ENCODE measurements at regions not wholly inside any gene's neighbourhood (a gene's known extent, or its start where the extent isn't known, plus 50 kb on each side); places are given as distances from the start of the nearest gene placed in this dataset.

GRCh38 chr4:173899813-173900212 is 369.8 kb upstream of the HAND2 start:
- intact Hi-C loops (cut with DNase I, micrococcal nuclease): no loop called here
- ATAC-seq (no peak), DNase-seq (no peak)

GRCh38 chr4:173891072-173891471 is 361.0 kb upstream of the HAND2 start:
- ATAC-seq (no peak), DNase-seq (no peak)
- intact Hi-C loops (cut with DNase I, micrococcal nuclease): no loop called here

- intact Hi-C loops (cut with DNase I, micrococcal nuclease): no loop called here
Measured at GRCh38 chr4:173883821-173884220, 353.8 kb upstream of the HAND2 start.

GRCh38 chr4:173880897-173881296 is 350.9 kb upstream of the HAND2 start:
- intact Hi-C loops (cut with DNase I, micrococcal nuclease): no loop called here
- DNase-seq: no peak
- ATAC-seq: no peak

More at GRCh38 chr4:173883821-173884220, 353.8 kb upstream of the HAND2 start:
- DNase-seq (no peak), ATAC-seq (no peak)

- intact Hi-C loops (cut with DNase I, micrococcal nuclease): no loop called here
- DNase-seq (no peak), ATAC-seq (no peak)
Measured at GRCh38 chr4:173879509-173879908, 349.5 kb upstream of the HAND2 start.

GRCh38 chr4:173878701-173879100 is 348.7 kb upstream of the HAND2 start:
- intact Hi-C loops (cut with DNase I, micrococcal nuclease): no loop called here
- ATAC-seq: no peak
- DNase-seq: peak in 1 of 2 donors; percentile 26

- ATAC-seq (no peak), DNase-seq (no peak)
- intact Hi-C loops (cut with DNase I, micrococcal nuclease): no loop called here
Measured at GRCh38 chr4:173871643-173872042, 341.6 kb upstream of the HAND2 start.

GRCh38 chr4:173866322-173867026 is 336.4 kb upstream of the HAND2 start:
- intact Hi-C loops (cut with DNase I, micrococcal nuclease): no loop called here
- DNase-seq (no peak), ATAC-seq (no peak)

- intact Hi-C loops (cut with DNase I, micrococcal nuclease): no loop called here
- DNase-seq (no peak), ATAC-seq (no peak)
Measured at GRCh38 chr4:173862754-173863153, 332.7 kb upstream of the HAND2 start.

- intact Hi-C loops (cut with DNase I, micrococcal nuclease): no loop called here
Measured at GRCh38 chr4:173860094-173860493, 330.1 kb upstream of the HAND2 start.

GRCh38 chr4:173859091-173859713 is 329.2 kb upstream of the HAND2 start:
- DNase-seq: no peak
- ATAC-seq: no peak
- intact Hi-C loops (cut with DNase I, micrococcal nuclease): no loop called here

More at GRCh38 chr4:173860094-173860493, 330.1 kb upstream of the HAND2 start:
- DNase-seq (no peak), ATAC-seq (no peak)

GRCh38 chr4:173858471-173858870 is 328.4 kb upstream of the HAND2 start:
- no peak for DNase-seq
- intact Hi-C loops (cut with DNase I, micrococcal nuclease): no loop called here
- no peak for ATAC-seq

- ATAC-seq: no peak
- intact Hi-C loops (cut with DNase I, micrococcal nuclease): no loop called here
- DNase-seq: no peak
Measured at GRCh38 chr4:173857828-173858227, 327.8 kb upstream of the HAND2 start.

GRCh38 chr4:173855015-173855414 is 325.0 kb upstream of the HAND2 start:
- DNase-seq (no peak), ATAC-seq (no peak)
- intact Hi-C loops (cut with DNase I, micrococcal nuclease): no loop called here

GRCh38 chr4:173852775-173853174 is 322.7 kb upstream of the HAND2 start:
- no peak for ATAC-seq
- no peak for DNase-seq
- intact Hi-C loops (cut with DNase I, micrococcal nuclease): no loop called here

- no peak for DNase-seq
- no peak for ATAC-seq
- intact Hi-C loops (cut with DNase I, micrococcal nuclease): no loop called here
Measured at GRCh38 chr4:173845580-173845979, 315.6 kb upstream of the HAND2 start.

GRCh38 chr4:173839865-173840264 is 309.8 kb upstream of the HAND2 start:
- no peak for DNase-seq
- no peak for ATAC-seq
- intact Hi-C loops (cut with DNase I, micrococcal nuclease): no loop called here

GRCh38 chr4:173837517-173837916 is 307.5 kb upstream of the HAND2 start:
- intact Hi-C loops (cut with DNase I, micrococcal nuclease): no loop called here
- ATAC-seq: no peak
- DNase-seq: no peak

- no peak for DNase-seq
- intact Hi-C loops (cut with DNase I, micrococcal nuclease): no loop called here
- no peak for ATAC-seq
Measured at GRCh38 chr4:173835903-173836302, 305.9 kb upstream of the HAND2 start.

GRCh38 chr4:173834151-173834550 is 304.1 kb upstream of the HAND2 start:
- no peak for ATAC-seq
- no peak for DNase-seq
- intact Hi-C loops (cut with DNase I, micrococcal nuclease): no loop called here

GRCh38 chr4:173829565-173829964 is 299.5 kb upstream of the HAND2 start:
- no peak for ATAC-seq
- no peak for DNase-seq
- intact Hi-C loops (cut with DNase I, micrococcal nuclease): no loop called here
